NCI-H748 (cell line): ENCODE measurements at regions not wholly inside any gene's neighbourhood (a gene's known extent, or its start where the extent isn't known, plus 50 kb on each side); places are given as distances from the start of the nearest gene placed in this dataset.
"Not testable (repeated sequence)": the region's sequence is repeated elsewhere in the genome, so short reads cannot be mapped to it uniquely, and the experiment has no call there.

Experiments
- DNase-seq: peaks from one replicate; lab custom pipeline; 2025; ENCODE audit not compliant: unreplicated experiment; lab: John Stamatoyannopoulos, UW

DNA sequence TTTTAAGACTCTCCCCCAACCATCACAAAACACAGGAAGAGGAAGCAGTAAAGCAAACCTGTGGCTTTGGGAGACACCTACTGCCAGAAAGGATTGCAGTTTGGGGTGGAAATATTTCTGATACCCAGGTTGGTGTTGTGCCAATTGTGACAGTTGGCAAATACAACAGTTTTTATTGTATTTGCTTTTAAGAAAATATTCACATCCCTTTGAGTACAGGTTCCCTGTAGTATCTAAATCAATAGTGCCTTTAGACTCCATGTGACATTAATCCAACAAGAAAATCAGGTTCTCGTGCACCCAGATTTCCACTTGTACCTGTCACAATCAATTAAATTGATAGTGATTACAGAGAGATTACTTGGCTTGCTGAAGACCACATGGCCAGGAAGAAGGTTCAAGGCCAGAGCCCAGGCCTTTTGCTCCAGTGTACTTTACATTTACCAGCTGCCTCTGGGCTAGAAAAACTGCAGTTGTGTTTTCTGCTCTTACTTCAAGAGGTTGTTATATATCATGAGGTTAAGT is 361.2 kb downstream of the ATP23 start:
- peak; percentile 57 for DNase-seq

DNA sequence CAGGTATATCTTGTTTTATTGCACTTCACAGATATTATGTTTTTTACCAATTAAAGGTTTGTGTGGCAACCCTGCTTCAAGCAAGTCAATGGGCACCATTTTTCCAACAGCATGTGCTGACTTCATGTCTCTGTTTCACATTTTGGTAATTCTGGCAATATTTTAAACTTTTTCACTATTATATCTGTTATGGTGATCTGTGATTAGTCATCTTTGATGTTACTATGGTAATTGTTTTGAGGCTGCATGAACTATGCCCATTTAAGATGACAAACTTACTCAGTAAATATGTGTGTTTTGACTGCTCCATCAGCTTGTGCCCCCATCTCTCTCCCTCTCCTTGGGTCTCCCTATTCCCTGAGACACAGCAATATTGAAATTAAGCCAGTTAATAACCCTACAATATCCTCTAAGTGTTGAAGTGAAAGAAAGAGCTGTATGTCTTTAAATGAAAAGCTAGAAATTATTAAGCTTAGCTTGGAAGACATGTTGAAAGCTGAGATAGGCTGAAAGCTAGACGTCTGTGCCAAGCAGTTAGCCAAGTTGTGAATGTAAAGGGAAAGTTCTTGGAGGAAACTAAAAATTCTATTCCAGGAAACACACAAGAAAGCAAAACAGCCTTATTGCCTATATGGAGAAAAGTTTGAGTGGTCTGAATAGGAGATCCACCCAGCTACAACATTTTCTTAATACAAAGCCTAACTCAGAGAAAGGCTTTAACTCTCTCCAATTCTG is 365.1 kb downstream of the ATP23 start:
- no peak for DNase-seq

DNA sequence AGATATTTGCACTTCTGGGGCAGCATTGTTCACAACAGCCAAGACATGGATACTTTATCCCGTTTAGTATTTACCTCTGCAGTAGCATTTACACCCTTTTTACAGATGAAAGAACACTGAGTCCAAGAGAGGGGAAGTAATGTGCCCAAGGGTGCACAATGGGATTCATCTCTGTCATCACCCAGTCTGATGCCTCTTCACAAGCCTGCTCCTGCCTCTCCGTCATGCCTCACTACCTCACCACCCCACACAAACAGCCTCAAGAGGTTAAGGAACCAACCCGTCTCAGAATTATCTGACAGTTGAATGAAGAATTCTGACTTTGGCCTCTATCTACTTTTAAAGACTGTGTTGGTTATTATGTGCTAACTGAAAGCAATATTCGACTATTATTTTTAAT is 368.4 kb downstream of the ATP23 start:
- DNase-seq = no peak

DNA sequence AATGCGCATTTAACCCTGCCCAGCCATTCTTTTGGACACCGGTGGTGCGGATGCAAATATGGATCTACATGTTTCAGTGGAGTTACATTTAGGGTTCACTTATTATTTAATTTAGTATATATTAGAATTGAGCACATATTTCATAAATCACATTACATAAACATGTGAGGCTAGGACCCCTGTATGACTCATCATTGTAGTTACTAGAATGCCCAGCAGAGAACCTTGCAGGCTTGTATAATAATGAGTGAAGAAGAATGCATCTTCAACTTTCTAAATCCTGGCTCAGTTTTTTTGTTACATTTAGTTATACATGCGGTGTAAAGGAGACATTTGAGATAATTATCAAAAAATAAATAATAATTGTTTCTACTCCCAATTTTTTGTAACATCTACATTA is 369.0 kb downstream of the ATP23 start:
- DNase-seq = no peak

DNA sequence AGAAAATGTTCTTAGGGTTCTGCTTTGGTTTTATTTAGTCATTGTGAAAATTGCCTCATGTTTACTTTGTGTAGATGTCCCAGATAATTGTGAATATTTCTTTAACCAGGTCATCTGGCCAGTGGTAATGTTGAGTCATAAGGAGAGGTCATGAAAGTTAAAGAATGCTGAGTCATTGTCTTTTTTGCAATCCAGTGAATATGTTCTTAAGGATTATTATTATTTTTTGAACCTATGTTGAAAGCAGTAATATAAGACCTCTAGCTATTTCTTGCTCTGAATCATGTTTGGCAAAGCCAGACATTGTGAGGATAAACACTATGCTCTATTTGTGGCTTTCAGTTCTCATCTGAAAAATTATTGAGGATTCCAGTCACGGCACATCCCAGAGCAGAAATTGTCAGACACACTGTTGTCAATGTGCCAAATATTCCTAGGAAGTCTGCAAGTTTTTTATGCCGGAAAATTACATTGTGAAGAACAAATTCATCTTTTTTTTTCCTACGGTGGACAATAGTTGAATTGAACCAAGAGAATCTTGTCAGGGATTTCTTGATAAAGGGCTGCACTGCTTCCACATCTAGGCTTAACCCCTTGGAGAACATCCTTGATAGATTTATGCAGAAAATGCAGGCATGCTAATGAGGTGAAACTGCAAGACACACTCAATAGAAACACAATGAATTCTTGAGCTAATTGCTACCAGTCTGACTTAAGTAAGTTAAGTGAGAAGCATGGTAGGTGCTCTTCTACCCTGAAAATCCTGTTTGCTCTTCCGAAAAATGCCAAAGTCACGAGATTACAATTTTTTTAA is 369.6 kb downstream of the ATP23 start:
- DNase-seq = no peak

DNA sequence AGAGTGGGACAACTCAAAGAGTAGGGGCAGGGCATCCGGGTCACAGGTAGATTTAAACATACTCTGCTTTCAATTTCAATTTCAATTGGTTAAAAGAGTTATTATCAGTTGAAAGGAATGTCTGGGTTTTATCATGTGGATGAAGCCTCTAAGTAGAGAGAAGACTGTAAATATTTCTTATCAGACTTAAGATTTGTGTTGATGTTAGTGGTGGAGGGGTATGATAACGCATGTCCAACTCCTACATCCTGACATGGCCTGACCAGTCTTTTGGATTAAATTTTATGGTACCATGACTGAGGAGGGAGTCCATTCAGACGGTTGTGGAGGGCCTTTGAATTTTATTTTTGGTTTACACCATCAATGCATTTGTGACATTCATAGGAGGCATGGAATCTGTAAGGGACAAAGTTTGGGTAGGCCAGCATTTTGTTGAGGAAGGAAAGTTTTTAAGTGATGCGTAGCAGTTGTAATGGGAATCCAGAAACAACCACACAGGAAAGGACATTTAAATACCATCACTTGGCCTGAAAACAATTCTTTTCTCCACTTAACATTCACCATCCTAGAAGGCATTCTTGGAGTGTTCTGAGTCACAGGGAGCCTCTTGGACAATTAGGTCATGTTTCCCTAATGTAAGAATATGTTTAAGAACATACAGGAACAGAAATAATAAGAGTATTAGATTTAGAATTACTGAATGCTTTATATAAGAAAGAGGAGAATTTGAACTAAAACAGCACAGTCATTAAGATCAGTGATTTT is 371.9 kb downstream of the ATP23 start:
- no peak for DNase-seq

DNA sequence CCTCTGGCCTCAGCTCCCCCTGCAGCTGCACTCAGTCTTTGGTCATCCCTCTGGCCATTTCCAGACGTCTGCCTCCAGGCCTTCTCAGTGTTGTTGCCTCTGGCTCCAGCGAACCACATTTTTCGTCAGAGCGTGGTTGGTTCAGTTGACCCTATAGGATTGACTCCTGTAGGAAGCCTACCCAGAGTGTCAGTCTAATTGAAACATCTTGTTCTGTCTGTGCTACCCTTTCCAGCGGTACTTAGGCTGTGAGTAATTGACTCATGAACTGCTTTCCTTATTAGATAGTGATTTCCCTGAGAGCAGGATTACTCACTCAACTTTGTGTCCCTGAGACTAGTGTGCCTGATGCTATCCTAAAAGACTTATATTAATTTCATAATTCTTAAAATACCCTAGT is 373.2 kb downstream of the ATP23 start:
- no peak for DNase-seq

DNA sequence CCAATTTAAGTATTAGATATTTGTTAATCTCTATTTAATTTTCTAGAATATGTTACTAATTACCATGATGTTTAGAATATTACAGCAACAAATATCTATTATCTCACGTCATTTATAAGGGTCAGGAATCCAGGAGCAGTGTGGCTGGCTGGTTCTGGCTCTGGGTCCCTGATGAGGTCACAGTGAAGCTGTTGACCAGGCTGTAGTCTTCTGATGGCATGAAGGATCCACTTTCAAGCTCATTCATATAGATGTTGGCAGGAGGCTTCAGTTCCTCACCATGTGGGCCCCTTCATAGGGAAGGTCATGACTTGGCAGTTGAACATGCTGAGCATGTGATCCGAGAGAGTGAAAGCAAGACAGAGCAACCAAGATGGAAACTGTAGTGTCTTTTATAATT is 375.6 kb downstream of the ATP23 start:
- no peak for DNase-seq

DNA sequence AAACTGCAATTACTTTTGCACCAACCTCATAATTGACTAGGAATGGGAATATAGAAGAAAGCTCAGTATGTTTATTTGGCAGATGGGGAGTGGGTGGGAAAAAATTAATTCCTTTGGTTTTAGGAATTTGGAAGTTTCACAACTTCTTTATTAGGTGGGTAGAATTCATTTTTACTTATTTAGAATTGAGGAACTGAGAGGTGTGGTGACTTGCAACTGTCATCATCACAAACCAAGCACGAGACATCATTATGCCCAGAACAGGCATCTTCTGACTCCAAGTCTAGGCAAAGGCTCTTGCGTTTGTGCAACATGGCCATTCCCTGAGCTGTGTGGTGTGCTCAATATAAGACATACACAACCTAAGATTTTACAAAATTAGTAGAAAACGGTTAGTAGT is 380.0 kb downstream of the ATP23 start:
- DNase-seq = no peak

DNA sequence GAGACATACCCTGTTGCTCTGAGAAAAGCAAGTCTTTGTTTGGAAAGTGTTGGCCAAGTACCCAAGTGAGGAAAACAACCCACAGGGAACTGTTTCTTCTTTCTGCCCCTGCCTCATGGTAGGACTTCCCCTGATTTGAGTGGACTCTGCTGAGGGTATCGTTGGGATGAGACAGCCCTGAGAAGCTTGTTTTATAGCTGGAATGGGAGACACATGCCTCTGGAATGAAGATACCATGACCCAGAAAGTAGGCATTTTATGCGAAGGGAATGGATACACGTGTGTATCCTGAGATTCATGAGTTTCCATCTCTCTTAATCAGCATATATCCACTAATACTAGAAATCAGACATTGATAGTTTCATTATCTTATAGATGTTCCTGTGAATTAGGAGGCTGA is 382.3 kb downstream of the ATP23 start:
- no peak for DNase-seq

DNA sequence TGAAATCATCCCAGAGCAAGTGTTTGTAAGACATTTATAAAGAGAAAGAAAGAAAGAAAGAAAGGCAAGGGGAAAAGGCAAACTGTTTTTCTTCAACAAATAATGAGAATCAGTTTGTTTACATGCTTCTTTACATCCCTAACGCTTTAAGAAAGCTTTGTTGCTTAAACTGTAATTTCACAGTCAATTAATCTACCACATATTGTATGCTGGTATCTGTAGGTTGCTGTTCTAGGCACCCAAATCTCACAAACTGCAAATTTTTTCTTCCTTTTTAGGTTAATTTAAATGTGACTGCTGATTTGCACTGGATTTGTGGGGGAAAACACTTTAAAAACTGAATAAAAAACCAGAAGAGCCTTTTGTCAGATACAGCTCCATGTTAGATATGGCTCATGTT is 384.2 kb downstream of the ATP23 start:
- DNase-seq = no peak

DNA sequence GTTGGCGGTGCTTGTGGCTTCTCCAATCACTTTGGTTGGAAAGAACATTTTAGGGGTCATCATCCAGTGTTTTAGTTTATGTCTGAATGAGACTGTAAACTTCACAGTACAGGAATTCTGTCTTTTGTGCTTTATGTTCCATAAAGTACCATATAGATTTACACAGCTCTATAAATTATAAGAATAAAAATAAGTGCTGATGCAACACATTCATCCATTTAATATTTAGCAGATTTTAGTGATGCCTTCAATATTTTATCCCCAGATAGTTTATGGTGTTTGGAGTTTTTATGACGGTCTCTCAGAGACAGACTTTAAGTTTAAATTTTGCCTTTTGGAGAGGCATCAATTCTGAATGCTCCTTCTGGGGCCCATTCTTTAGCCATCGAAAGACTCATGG is 385.2 kb downstream of the ATP23 start:
- no peak for DNase-seq

DNA sequence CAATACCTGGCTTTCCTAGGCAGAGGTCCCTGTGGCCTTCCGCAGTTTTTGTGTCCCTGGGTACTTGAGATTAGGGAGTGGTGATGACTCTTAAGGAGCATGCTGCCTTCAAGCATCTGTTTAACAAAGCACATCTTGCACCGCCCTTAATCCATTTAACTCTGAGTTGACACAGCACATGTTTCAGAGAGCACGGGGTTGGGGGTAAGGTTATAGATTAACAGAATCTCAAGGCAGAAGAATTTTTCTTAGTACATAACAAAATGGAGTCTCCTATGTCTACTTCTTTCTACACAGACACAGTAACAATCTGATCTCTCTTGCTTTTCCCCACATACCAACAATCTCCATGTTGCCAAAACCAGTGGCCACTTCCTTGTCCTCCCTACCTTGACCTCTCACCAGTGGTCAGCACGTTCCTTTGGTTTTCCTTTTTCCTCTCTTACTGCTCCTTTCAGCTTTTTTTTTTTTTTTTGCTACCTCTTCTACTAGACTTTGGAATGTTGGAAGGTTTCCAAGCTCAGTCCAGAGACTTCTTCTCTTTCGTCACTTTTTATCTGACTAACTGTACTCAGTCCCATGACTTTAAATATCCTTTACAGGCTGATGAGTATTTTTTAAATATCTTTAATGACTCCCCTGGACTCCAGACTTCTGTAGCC is 395.3 kb downstream of the ATP23 start:
- DNase-seq = not testable (repeated sequence)

DNA sequence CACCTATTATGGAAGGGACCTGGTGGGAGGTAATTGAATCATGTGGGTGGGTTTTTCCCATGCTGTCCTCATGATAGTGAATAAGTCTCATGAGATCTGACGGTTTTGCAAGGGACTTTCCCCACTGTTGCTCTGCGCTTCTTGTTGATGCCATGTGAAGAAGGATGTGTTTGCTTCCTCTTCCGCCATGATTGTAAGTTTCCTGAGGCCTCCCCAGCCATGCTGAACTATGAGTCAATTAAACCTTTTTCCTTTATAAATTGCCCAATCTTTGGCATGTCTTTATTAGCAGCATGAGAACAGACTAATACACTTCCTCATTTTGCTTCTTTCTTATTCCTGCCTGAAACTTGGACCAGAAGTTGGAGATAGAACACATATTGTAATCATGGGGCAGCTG is 396.2 kb downstream of the ATP23 start:
- DNase-seq = not testable (repeated sequence)

DNA sequence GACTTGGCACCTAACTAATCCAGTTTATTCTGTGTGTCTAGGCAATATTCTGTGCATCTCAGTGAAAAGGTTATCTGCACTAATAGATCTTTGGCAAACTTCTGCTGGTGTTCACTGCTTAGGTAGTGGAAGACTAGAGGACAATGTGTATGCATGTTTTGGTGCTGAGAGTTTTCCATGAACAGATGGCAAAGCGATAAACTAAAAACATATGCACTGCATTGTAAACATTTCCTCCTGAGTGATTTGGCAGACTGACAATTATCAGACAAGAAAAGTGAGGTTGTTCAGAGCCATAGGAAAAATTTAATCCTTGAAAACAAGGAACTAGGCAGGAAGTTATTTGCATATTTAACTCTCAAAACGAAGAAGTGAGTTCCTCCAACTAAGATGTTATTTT is 400.4 kb downstream of the ATP23 start:
- peak; percentile 72 for DNase-seq

DNA sequence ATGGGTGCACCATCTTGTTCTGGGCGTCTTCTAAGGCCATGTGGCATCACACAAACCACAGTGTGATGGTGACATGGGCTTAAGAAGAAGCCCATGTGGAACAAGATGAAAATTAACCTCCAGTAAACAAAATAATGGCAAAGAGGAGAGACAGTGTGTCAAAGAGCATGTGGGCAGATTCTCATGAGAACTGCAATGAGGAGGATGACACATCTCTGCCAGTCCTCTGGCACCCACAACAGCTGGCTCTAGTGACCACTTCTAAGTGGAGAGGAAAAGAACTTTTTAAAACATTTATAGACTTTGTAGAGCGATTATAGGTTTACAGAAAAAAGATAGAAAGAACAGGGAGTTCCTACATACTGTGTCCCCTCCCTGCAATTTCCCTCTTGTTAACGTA is 401.4 kb downstream of the ATP23 start:
- no peak for DNase-seq

DNA sequence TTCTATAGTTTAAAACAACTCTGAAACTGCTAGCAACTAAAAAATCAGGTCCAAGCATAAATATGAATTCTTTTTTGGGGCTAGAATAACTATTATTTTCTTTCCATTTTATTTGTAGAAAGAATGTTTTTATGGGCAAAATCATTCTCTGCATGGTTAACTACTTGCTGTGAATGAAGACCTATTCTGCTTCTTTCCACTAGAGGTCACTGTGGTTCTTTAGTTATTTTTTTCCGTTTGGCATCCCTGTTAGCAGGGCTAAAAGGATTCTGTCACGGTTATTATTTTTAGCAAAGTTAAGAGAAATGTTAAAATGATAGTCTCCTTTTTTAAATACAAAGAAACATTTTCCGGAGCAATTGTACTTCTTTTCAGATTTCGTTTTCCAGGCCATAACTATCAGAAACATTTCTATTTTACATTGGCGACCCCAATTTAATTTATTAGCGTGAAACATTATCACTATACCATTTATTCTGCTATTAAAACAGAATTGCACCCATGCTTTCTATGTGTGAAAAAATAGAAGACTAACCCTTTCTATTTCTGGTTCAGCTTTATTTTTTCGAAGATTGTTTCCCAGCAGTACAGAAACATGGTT is 404.8 kb downstream of the ATP23 start:
- DNase-seq = peak; percentile 64

DNA sequence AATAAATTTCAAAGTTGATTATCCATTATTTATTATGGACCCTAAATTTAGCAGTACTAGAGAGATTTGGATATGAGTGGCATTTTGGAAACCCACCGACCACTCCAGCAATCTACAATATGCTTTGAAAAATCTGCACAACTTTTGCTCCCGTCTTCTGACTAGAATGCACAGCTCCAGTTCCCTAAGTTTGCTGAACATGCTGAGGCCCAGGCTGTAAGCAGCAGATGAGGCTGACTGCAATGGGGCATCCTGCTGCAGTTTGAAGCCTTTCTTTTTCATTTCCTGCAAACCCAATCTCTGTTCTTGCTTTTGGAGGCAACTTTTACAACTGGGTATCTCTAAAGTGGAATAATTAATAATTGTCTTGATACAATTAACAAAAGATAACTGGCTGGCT is 405.8 kb downstream of the ATP23 start:
- DNase-seq = peak; percentile 24

DNA sequence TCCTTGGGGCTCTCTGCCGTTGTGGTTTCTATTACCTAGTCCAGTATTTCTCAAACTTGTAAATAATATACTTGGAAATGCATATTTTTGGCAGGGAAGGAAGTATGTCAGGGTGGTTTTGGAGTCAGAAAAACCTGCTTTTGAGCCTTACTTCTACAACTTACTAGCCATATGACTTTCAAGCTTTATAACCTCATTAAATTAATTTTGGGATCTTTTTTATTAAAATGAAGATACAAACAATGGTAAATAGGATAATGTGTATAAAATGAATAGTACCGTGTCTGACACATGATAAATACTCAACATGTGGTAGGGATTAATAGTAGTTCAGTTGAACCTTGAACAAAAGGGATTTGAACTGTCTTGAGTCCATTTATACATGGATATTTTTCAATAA is 406.3 kb downstream of the ATP23 start:
- DNase-seq = no peak

DNA sequence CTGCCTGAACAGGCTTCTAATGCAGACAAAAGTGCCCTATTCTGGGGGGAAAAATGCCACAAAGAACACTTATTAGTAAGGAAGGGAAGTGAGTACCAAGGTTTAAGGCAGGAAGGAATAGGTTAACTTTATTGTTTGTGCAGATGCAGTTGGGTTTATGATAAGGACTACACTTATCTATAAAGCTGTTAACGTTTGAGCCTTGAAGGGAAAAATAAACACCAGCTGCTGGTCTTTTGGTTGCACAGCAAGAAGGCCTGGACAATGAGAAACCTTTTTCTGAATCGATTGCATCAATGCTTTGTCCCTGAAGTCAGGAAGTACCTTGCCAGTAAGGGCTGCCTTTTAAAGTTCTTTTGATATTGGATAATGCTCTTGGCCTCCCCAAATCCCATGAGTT is 407.8 kb downstream of the ATP23 start:
- DNase-seq = peak; percentile 82

DNA sequence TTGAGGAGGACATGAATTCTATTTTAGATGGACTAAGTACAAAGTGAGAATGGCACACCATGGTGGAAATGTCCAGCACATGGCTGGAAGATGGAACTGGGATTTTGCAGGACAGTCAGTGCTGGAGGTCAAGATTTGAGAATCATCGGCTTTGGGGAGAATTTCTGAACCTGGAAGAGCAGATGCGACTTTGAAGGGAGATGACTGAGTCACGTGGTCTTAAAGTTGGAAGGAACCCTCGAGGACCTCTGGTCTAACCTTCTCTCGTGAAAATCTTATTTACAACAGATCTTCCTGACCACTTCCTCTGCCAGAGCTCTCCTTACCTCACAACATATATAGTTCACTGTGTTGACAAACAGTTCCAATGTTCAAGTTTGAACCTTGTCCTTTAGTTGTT is 415.4 kb downstream of the ATP23 start:
- DNase-seq = no peak
